ENCODE measurements at regions not wholly inside any gene's neighbourhood (a gene's known extent, or its start where the extent isn't known, plus 50 kb on each side); places are given as distances from the start of the nearest gene placed in this dataset.

- DNase-seq: no peak
Observed at GRCh38 chr16:73232555-73233328, 184.8 kb upstream of the ZFHX3 start.

- DNase-seq: no peak
Observed at GRCh38 chr16:73231944-73232554, 184.1 kb upstream of the ZFHX3 start.

GRCh38 chr16:73231379-73231778, 183.5 kb upstream of the ZFHX3 start:
- no peak for DNase-seq

GRCh38 chr16:73230651-73231050, 182.7 kb upstream of the ZFHX3 start:
- DNase-seq: no peak

- DNase-seq: no peak
Observed at GRCh38 chr16:73228649-73229048, 180.7 kb upstream of the ZFHX3 start.

GRCh38 chr16:73226675-73227074, 178.7 kb upstream of the ZFHX3 start:
- DNase-seq: no peak

GRCh38 chr16:73225983-73226382, 178.1 kb upstream of the ZFHX3 start:
- DNase-seq: no peak

GRCh38 chr16:73220836-73221235, 172.9 kb upstream of the ZFHX3 start:
- no peak for DNase-seq

GRCh38 chr16:73219176-73219575, 171.2 kb upstream of the ZFHX3 start:
- DNase-seq: no peak

- DNase-seq: peak; percentile 77
Observed at GRCh38 chr16:73217654-73218053, 169.7 kb upstream of the ZFHX3 start.

- no peak for DNase-seq
Observed at GRCh38 chr16:73216932-73217331, 169.0 kb upstream of the ZFHX3 start.

- DNase-seq: no peak
Observed at GRCh38 chr16:73215678-73216377, 167.9 kb upstream of the ZFHX3 start.

GRCh38 chr16:73214825-73215677, 167.1 kb upstream of the ZFHX3 start:
- DNase-seq: no peak

GRCh38 chr16:73213732-73214455, 166.0 kb upstream of the ZFHX3 start:
- no peak for DNase-seq

- no peak for DNase-seq
Observed at GRCh38 chr16:73212431-73212830, 164.5 kb upstream of the ZFHX3 start.

GRCh38 chr16:73210686-73211085, 162.8 kb upstream of the ZFHX3 start:
- DNase-seq: no peak

GRCh38 chr16:73210084-73210483, 162.2 kb upstream of the ZFHX3 start:
- DNase-seq: no peak

- DNase-seq: no peak
Observed at GRCh38 chr16:73209190-73209589, 161.3 kb upstream of the ZFHX3 start.

GRCh38 chr16:73206151-73206707, 158.3 kb upstream of the ZFHX3 start:
- DNase-seq: no peak

GRCh38 chr16:73205153-73205886, 157.4 kb upstream of the ZFHX3 start:
- DNase-seq: no peak
